Neural cell (in vitro differentiated cells): ENCODE measurements at regions not wholly inside any gene's neighbourhood (a gene's known extent, or its start where the extent isn't known, plus 50 kb on each side); places are given as distances from the start of the nearest gene placed in this dataset.

Experiments
- H2AFZ ChIP-seq: fragments of 200-600, 300-800 bp; sonication (generic), shearing (Covaris generic); 2 replicates; pipeline ENCODE4 v1.6.0; 2014; ENCODE audit warnings: low read depth, mild to moderate bottlenecking, antibody characterized with exemption, low read length, moderate library complexity
- H3F3A ChIP-seq: fragments of 200-600 bp; shearing (Covaris generic); 2 replicates; pipeline ENCODE4 v1.6.1; 2016; ENCODE audit warnings: mild to moderate bottlenecking, moderate library complexity, mixed read lengths, antibody characterized with exemption, low read length; ENCODE audit not compliant: insufficient read depth, poor library complexity, severe bottlenecking
- H3K27ac ChIP-seq: fragments of 200-600, 300-800 bp; sonication (generic), shearing (Covaris generic); 2 replicates; pipeline ENCODE4 v1.5.1; 2014; ENCODE audit warnings: mild to moderate bottlenecking, low read length, moderate library complexity
- H3K27me3 ChIP-seq: fragments of 300-800, 200-600 bp; sonication (generic), shearing (Covaris generic); 2 replicates; pipeline ENCODE4 v1.6.0; 2014; ENCODE audit warnings: mild to moderate bottlenecking, low read depth, low read length, moderate library complexity; ENCODE audit not compliant: insufficient read depth
- H3K36me3 ChIP-seq: fragments of 300-800, 200-600 bp; sonication (generic), shearing (Covaris generic); 2 replicates; pipeline ENCODE4 v1.5.1; 2014; ENCODE audit warnings: mild to moderate bottlenecking, antibody characterized with exemption, low read length, moderate library complexity; ENCODE audit not compliant: insufficient read depth
- H3K4me2 ChIP-seq: fragments of 300-800, 200-600 bp; sonication (generic), shearing (Covaris generic); 2 replicates; pipeline ENCODE4 v1.6.0; 2014; ENCODE audit warnings: mild to moderate bottlenecking, low read length
- H3K4me3 ChIP-seq: fragments of 300-800, 200-600 bp; sonication (generic), shearing (Covaris generic); 2 replicates; pipeline ENCODE4 v1.5.1; 2014; ENCODE audit warnings: mild to moderate bottlenecking, low read length, moderate library complexity
- H3K79me2 ChIP-seq: fragments of 200-600 bp; shearing (Covaris generic); replicated peaks from 2 replicates; pipeline ENCODE4 v1.6.0; 2014; ENCODE audit warnings: mild to moderate bottlenecking, low read length, moderate library complexity; ENCODE audit not compliant: insufficient read depth
- H3K9ac ChIP-seq: fragments of 300-800, 200-600 bp; sonication (generic), shearing (Covaris generic); 2 replicates; pipeline ENCODE4 v1.6.1; 2016; ENCODE audit warnings: mild to moderate bottlenecking, low read length, mixed read lengths
- H3K9me2 ChIP-seq: fragments of 200-600 bp; shearing (Covaris generic); 2 replicates; pipeline ENCODE4 v1.6.1; 2016; ENCODE audit warnings: mild to moderate bottlenecking, low read length, mixed read lengths; ENCODE audit not compliant: insufficient read depth
- H3K9me3 ChIP-seq: fragments of 200-600, 300-800 bp; sonication (generic), shearing (Covaris generic); 2 replicates; pipeline ENCODE4 v1.6.1; 2016; ENCODE audit warnings: mild to moderate bottlenecking, mixed run types, low read length, moderate library complexity, mixed read lengths
- H4K20me1 ChIP-seq: fragments of 200-600 bp; shearing (Covaris generic); 2 replicates; pipeline ENCODE4 v1.6.1; 2016; ENCODE audit warnings: mild to moderate bottlenecking, mixed run types; ENCODE audit not compliant: insufficient read depth
- EP300 ChIP-seq: fragments of 450-650 bp; conservative IDR thresholded peaks from 2 replicates; pipeline ENCODE4 v1.6.1; 2014; ENCODE audit warnings: antibody characterized with exemption, mild to moderate bottlenecking, moderate library complexity; ENCODE audit not compliant: poor library complexity, severe bottlenecking
- EZH2 ChIP-seq: fragments of 200-600, 300-800 bp; shearing (Covaris generic), sonication (generic); IDR thresholded peaks from 2 replicates; pipeline ENCODE4 v1.6.1; 2014; ENCODE audit warnings: antibody characterized with exemption, low read length, borderline replicate concordance, mild to moderate bottlenecking; ENCODE audit not compliant: insufficient read depth, poor library complexity, severe bottlenecking
- MXI1 ChIP-seq: fragments of 450-650 bp; conservative IDR thresholded peaks from 2 replicates; pipeline ENCODE4 v1.6.1; 2014; ENCODE audit warnings: antibody characterized with exemption, mild to moderate bottlenecking; ENCODE audit not compliant: poor library complexity, severe bottlenecking
- POLR2AphosphoS5 ChIP-seq: IDR thresholded peaks from 2 replicates; pipeline ENCODE4 v1.6.1; 2012
- RAD21 ChIP-seq: fragments of 450-650 bp; conservative IDR thresholded peaks from 2 replicates; pipeline ENCODE4 v1.6.1; 2014; ENCODE audit warnings: antibody characterized with exemption, mild to moderate bottlenecking, moderate library complexity
- REST ChIP-seq: IDR thresholded peaks from 2 replicates; pipeline ENCODE4 v1.6.1; 2012; ENCODE audit warnings: borderline replicate concordance
- SMC3 ChIP-seq: fragments of 450-650 bp; conservative IDR thresholded peaks from 2 replicates; pipeline ENCODE4 v1.6.1; 2014; ENCODE audit warnings: antibody characterized with exemption, mild to moderate bottlenecking, moderate library complexity; ENCODE audit not compliant: poor library complexity
- TAF1 ChIP-seq: IDR thresholded peaks from 2 replicates; pipeline ENCODE4 v1.6.1; 2012; ENCODE audit warnings: low read depth
- TF ChIP-seq, protein P1 (sequence below): fragments of 450-650 bp; IDR thresholded peaks from 2 replicates; pipeline ENCODE4 v1.5.1; 2014; ENCODE audit warnings: antibody characterized with exemption, mild to moderate bottlenecking, moderate library complexity; ENCODE audit not compliant: poor library complexity, severe bottlenecking

DNA sequence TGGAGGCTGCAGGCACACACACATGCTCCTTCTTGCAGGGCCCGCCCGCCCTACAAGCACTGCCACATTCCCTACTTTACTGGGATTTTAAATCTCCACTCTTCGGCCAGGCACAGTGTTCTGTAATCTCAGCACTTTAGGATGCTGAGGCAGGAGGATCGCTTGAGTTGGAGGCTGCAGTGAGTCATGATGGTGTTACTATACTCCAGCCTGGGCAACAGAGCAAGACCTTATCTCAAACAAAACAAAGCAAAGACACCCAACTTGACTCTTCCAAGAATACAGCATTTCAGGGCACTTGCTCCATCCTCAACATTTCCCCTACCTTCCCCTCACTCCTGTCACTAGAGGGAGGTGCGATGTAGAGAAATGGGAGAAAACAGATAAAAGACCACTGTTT lies 194.0 kb downstream of the MYLK4 start:
- Histone ChIP-seq H3K27ac (no peak overlapping the region), H3K4me3 (no peak overlapping the region), H2AFZ (no peak overlapping the region), H3K9me3 (no peaks in the 10 kb centered on the region), H3K4me2 (no peak overlapping the region), H3K9ac (no peak overlapping the region), H3K9me2 (no peaks in the 10 kb centered on the region), H3F3A (no peaks in the 10 kb centered on the region), H3K36me3 (no peaks in the 10 kb centered on the region), H3K79me2 (no peaks in the 10 kb centered on the region), H3K27me3 (no peaks in the 10 kb centered on the region), H4K20me1 (no peaks in the 10 kb centered on the region)
- no peak for TF ChIP-seq RAD21
- no peak for TF ChIP-seq SMC3
- TF ChIP-seq EP300 = no peak
- TF ChIP-seq REST = no peak
- TF ChIP-seq TAF1 = no peak
- TF ChIP-seq MXI1 = no peak

DNA sequence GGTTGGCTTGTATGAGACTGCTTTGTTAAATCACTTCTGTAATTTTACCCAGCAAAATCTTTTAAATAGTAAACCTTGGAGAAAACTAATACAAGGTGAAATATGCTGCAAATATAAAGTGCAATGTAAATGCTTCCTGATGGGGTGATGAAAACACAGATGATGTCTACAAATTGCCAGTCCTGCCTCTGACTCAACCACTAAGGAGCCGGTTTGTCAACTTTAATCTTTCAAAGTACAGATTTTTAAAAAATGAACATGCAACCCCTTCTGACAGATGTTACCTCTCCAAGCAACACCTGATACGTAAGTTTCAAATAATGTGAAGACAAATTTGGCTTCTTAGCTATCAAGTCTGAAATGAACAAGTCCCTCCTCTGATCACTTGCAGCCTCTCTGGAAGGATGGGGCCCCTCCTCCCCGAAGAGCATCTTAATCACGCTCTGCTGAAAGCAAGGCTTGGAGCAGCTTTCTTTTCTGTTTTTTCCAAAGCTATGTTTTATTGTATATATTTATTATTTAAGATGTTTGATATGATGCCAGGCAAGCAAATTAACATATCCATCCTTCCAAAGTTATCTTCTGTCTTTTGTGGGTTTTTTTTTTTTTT lies 196.0 kb downstream of the MYLK4 start:
- H3K9ac ChIP-seq = no peak overlapping the region
- H4K20me1 ChIP-seq = no peaks in the 10 kb centered on the region
- no peaks in the 10 kb centered on the region for H3F3A ChIP-seq
- TF ChIP-seq TAF1 (no peak), EZH2 (no peak), MXI1 (no peak), POLR2AphosphoS5 (no peak), RAD21 (no peak)
- TF ChIP-seq, protein P1, sequence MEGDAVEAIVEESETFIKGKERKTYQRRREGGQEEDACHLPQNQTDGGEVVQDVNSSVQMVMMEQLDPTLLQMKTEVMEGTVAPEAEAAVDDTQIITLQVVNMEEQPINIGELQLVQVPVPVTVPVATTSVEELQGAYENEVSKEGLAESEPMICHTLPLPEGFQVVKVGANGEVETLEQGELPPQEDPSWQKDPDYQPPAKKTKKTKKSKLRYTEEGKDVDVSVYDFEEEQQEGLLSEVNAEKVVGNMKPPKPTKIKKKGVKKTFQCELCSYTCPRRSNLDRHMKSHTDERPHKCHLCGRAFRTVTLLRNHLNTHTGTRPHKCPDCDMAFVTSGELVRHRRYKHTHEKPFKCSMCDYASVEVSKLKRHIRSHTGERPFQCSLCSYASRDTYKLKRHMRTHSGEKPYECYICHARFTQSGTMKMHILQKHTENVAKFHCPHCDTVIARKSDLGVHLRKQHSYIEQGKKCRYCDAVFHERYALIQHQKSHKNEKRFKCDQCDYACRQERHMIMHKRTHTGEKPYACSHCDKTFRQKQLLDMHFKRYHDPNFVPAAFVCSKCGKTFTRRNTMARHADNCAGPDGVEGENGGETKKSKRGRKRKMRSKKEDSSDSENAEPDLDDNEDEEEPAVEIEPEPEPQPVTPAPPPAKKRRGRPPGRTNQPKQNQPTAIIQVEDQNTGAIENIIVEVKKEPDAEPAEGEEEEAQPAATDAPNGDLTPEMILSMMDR = no peak
- H3K36me3 ChIP-seq = no peaks in the 10 kb centered on the region
- no peaks in the 10 kb centered on the region for H3K79me2 ChIP-seq
- no peaks in the 10 kb centered on the region for H3K9me2 ChIP-seq
- no peaks in the 10 kb centered on the region for H3K27me3 ChIP-seq
- no peaks in the 10 kb centered on the region for H3K9me3 ChIP-seq
- no peak overlapping the region for H3K27ac ChIP-seq
- H3K4me2 ChIP-seq = no peak overlapping the region
- no peak overlapping the region for H3K4me3 ChIP-seq
- H2AFZ ChIP-seq = no peak overlapping the region
